ENCODE measurements at regions not wholly inside any gene's neighbourhood (a gene's known extent, or its start where the extent isn't known, plus 50 kb on each side); places are given as distances from the start of the nearest gene placed in this dataset.
A peak's percentile ranks its signal among the peaks of the same experiment; 100 is the strongest.

- no peaks in the 10 kb centered on the region for H3K27me3 Mint-ChIP-seq (ENCODE audit: insufficient read depth)
- peak overlapping the region; percentile 76 for H3K4me3 Mint-ChIP-seq
- no peak for DNase-seq
- H3K9me3 Mint-ChIP-seq = no peaks in the 10 kb centered on the region
- peaks cover 5% of the 10 kb centered on the region; the same call in 1 of the 2 replicates for H3K36me3 Mint-ChIP-seq (ENCODE audit: low read depth)
- no peak for TF ChIP-seq CTCF (IDR thresholded peaks at IDR 0.05)
- peaks cover 75% of the 10 kb centered on the region for H3K4me1 Mint-ChIP-seq (ENCODE audit: low read depth)
- H3K27ac Mint-ChIP-seq = peak overlapping the region; percentile 81
These were observed 132.3 kb downstream of the PFDN4 start for GRCh38 chr20:54340206-54340605.

GRCh38 chr20:54340667-54341081 is 132.8 kb downstream of the PFDN4 start:
- H3K4me3 Mint-ChIP-seq = peak overlapping the region; percentile 76
- TF ChIP-seq CTCF (IDR thresholded peaks at IDR 0.05) = no peak
- no peaks in the 10 kb centered on the region for H3K9me3 Mint-ChIP-seq
- peaks cover 75% of the 10 kb centered on the region for H3K4me1 Mint-ChIP-seq (ENCODE audit: low read depth)
- H3K27me3 Mint-ChIP-seq (ENCODE audit: insufficient read depth) = no peaks in the 10 kb centered on the region
- peak overlapping the region; percentile 81 for H3K27ac Mint-ChIP-seq
- peak; percentile 73 for DNase-seq
- peaks cover 5% of the 10 kb centered on the region; the same call in 1 of the 2 replicates for H3K36me3 Mint-ChIP-seq (ENCODE audit: low read depth)

- no peaks in the 10 kb centered on the region for H3K9me3 Mint-ChIP-seq
- H3K27me3 Mint-ChIP-seq (ENCODE audit: insufficient read depth) = no peaks in the 10 kb centered on the region
- DNase-seq = no peak
- no peak for TF ChIP-seq CTCF (IDR thresholded peaks at IDR 0.05)
- H3K4me3 Mint-ChIP-seq = no peak overlapping the region
- H3K36me3 Mint-ChIP-seq (ENCODE audit: low read depth) = peaks cover under 1% of the 10 kb centered on the region; the same call in 1 of the 2 replicates
- H3K4me1 Mint-ChIP-seq (ENCODE audit: low read depth) = peaks cover 84% of the 10 kb centered on the region
- no peak overlapping the region for H3K27ac Mint-ChIP-seq
These were observed 133.0 kb upstream of the DOK5 start for GRCh38 chr20:54342258-54342920.

GRCh38 chr20:54343099-54343498 is 132.3 kb upstream of the DOK5 start:
- no peak overlapping the region for H3K27ac Mint-ChIP-seq
- H3K9me3 Mint-ChIP-seq = no peaks in the 10 kb centered on the region
- no peaks in the 10 kb centered on the region for H3K36me3 Mint-ChIP-seq (ENCODE audit: low read depth)
- DNase-seq = no peak
- no peak for TF ChIP-seq CTCF (IDR thresholded peaks at IDR 0.05)
- H3K27me3 Mint-ChIP-seq (ENCODE audit: insufficient read depth) = no peaks in the 10 kb centered on the region
- H3K4me1 Mint-ChIP-seq (ENCODE audit: low read depth) = peaks cover 84% of the 10 kb centered on the region
- no peak overlapping the region for H3K4me3 Mint-ChIP-seq

- peaks cover 84% of the 10 kb centered on the region for H3K4me1 Mint-ChIP-seq (ENCODE audit: low read depth)
- H3K27ac Mint-ChIP-seq = no peak overlapping the region
- no peak for DNase-seq
- TF ChIP-seq CTCF (IDR thresholded peaks at IDR 0.05) = no peak
- no peaks in the 10 kb centered on the region for H3K36me3 Mint-ChIP-seq (ENCODE audit: low read depth)
- no peaks in the 10 kb centered on the region for H3K9me3 Mint-ChIP-seq
- no peak overlapping the region for H3K4me3 Mint-ChIP-seq
- no peaks in the 10 kb centered on the region for H3K27me3 Mint-ChIP-seq (ENCODE audit: insufficient read depth)
These were observed 131.8 kb upstream of the DOK5 start for GRCh38 chr20:54343634-54344033.
